Gastrocnemius medialis (tissue), 4 donors: ENCODE measurements at regions not wholly inside any gene's neighbourhood (a gene's known extent, or its start where the extent isn't known, plus 50 kb on each side); places are given as distances from the start of the nearest gene placed in this dataset.

Source experiments
- CTCF ChIP-seq, 5 experiments: fragments of 450-650 bp in 3 of 5; fragments of 200-600 bp in 2 of 5; sonication (generic) in 2 of 5; IDR thresholded peaks in 4 of 5; conservative IDR thresholded peaks in 1 of 5; 1 replicate in 4 of 5; 2 replicates in 1 of 5; pipeline ENCODE4 v1.5.1; 2016 to 2019; ENCODE audit warnings: antibody characterized with exemption in 5 of 5, mild to moderate bottlenecking in 3 of 5, moderate library complexity in 3 of 5
- POLR2A ChIP-seq, 2 donors: fragments of 450-650 bp; IDR thresholded peaks; one replicate each; pipeline ENCODE4 v1.6.1; 2017; ENCODE audit warnings: antibody characterized with exemption in 2 of 2, mild to moderate bottlenecking in 2 of 2, moderate library complexity in 2 of 2

GRCh38 chr2:183837157-183837556 is 712.9 kb downstream of the NUP35 start:
- TF ChIP-seq CTCF (IDR thresholded peaks at IDR 0.05 in 4 of 5, conservative IDR thresholded peaks at IDR 0.05 in 1 of 5) (no peak), POLR2A (IDR thresholded peaks at IDR 0.05) (no peak)
